Ascending aorta (tissue), 2 donors: ENCODE measurements at regions not wholly inside any gene's neighbourhood (a gene's known extent, or its start where the extent isn't known, plus 50 kb on each side); places are given as distances from the start of the nearest gene placed in this dataset.

ENCODE experiments used
- DNase-seq, 2 donors: peaks; one replicate each; pipeline ENCODE4 v3.0.0-alpha.2; 2019; ENCODE audit warnings: low spot score in 2 of 2
- H3K27ac ChIP-seq, 2 donors: fragments of 200-600 bp; sonication (generic); one replicate each; pipeline ENCODE4 v1.5.1; 2016 to 2017; ENCODE audit warnings: mild to moderate bottlenecking in 1 of 2
- H3K27me3 ChIP-seq: fragments of 200-600 bp; sonication (generic); one replicate; pipeline ENCODE4 v1.5.1; 2017
- H3K36me3 ChIP-seq, 2 donors: fragments of 200-600 bp; sonication (generic); one replicate each; pipeline ENCODE4 v1.5.1; 2016
- H3K4me1 ChIP-seq, 2 donors: fragments of 200-600 bp; sonication (generic); one replicate each; pipeline ENCODE4 v1.5.1; 2016 to 2017; ENCODE audit warnings: mild to moderate bottlenecking in 1 of 2
- H3K4me3 ChIP-seq, 2 donors: fragments of 200-600 bp; sonication (generic); one replicate each; pipeline ENCODE4 v1.5.1; 2016 to 2017; ENCODE audit warnings: mild to moderate bottlenecking in 1 of 2
- H3K9me3 ChIP-seq, 2 donors: fragments of 200-600 bp; sonication (generic); one replicate each; pipeline ENCODE4 v1.5.1; 2016
- CTCF ChIP-seq, 3 experiments: fragments of 200-600 bp in 2 of 3; fragments of 450-650 bp in 1 of 3; sonication (generic) in 2 of 3; IDR thresholded peaks; one replicate each; pipeline ENCODE4 v1.5.1; 2016 to 2019; ENCODE audit warnings: antibody characterized with exemption in 3 of 3, mild to moderate bottlenecking in 1 of 3, moderate library complexity in 1 of 3
- intact Hi-C: fragments of 100-400 bp; cut with DNase I; formaldehyde crosslinking; loops from one replicate; pipeline ENCODE4 v1.15.1; 2023

GRCh38 chr1:83033682-83034081 is 965.2 kb downstream of the TTLL7 start:
- H3K27me3 ChIP-seq: no peaks in the 10 kb centered on the region
- H3K4me1 ChIP-seq: no peaks in the 10 kb centered on the region
- DNase-seq: no peak
- no peak overlapping the region for H3K27ac ChIP-seq
- TF ChIP-seq CTCF (IDR thresholded peaks at IDR 0.05): no peak
- no peaks in the 10 kb centered on the region for H3K36me3 ChIP-seq
- H3K9me3 ChIP-seq: no peaks in the 10 kb centered on the region
- no peak overlapping the region for H3K4me3 ChIP-seq
- intact Hi-C loops: no loop called here

- no peak for DNase-seq
- intact Hi-C loops: no loop called here
- Histone ChIP-seq H3K9me3 (no peaks in the 10 kb centered on the region), H3K4me3 (no peak overlapping the region), H3K36me3 (no peaks in the 10 kb centered on the region), H3K4me1 (no peaks in the 10 kb centered on the region), H3K27me3 (no peaks in the 10 kb centered on the region), H3K27ac (no peak overlapping the region)
- TF ChIP-seq CTCF (IDR thresholded peaks at IDR 0.05): no peak
Observed at GRCh38 chr1:83029916-83030315, 969.0 kb downstream of the TTLL7 start.

GRCh38 chr1:83029050-83029449 is 969.9 kb downstream of the TTLL7 start:
- Histone ChIP-seq H3K4me1 (no peaks in the 10 kb centered on the region), H3K36me3 (no peaks in the 10 kb centered on the region), H3K4me3 (no peak overlapping the region), H3K27me3 (no peaks in the 10 kb centered on the region), H3K27ac (no peak overlapping the region), H3K9me3 (no peaks in the 10 kb centered on the region)
- intact Hi-C loops: no loop called here
- no peak for TF ChIP-seq CTCF (IDR thresholded peaks at IDR 0.05)
- DNase-seq: no peak

- H3K36me3 ChIP-seq: no peaks in the 10 kb centered on the region
- intact Hi-C loops: no loop called here
- H3K27ac ChIP-seq: no peak overlapping the region
- H3K9me3 ChIP-seq: no peaks in the 10 kb centered on the region
- no peak for TF ChIP-seq CTCF (IDR thresholded peaks at IDR 0.05)
- H3K4me3 ChIP-seq: no peak overlapping the region
- no peaks in the 10 kb centered on the region for H3K27me3 ChIP-seq
- H3K4me1 ChIP-seq: no peaks in the 10 kb centered on the region
- DNase-seq: no peak
Observed at GRCh38 chr1:83028467-83028866, 970.5 kb downstream of the TTLL7 start.

GRCh38 chr1:83027511-83027910 is 971.4 kb downstream of the TTLL7 start:
- DNase-seq: no peak
- no peaks in the 10 kb centered on the region for H3K4me1 ChIP-seq
- no peak overlapping the region for H3K4me3 ChIP-seq
- no peak for TF ChIP-seq CTCF (IDR thresholded peaks at IDR 0.05)
- no peaks in the 10 kb centered on the region for H3K36me3 ChIP-seq
- intact Hi-C loops: no loop called here
- no peaks in the 10 kb centered on the region for H3K27me3 ChIP-seq
- no peak overlapping the region for H3K27ac ChIP-seq
- no peaks in the 10 kb centered on the region for H3K9me3 ChIP-seq

- H3K4me3 ChIP-seq: no peak overlapping the region
- no peak for TF ChIP-seq CTCF (IDR thresholded peaks at IDR 0.05)
- no peaks in the 10 kb centered on the region for H3K9me3 ChIP-seq
- no peak overlapping the region for H3K27ac ChIP-seq
- no peaks in the 10 kb centered on the region for H3K4me1 ChIP-seq
- no peaks in the 10 kb centered on the region for H3K27me3 ChIP-seq
- no peak for DNase-seq
- intact Hi-C loops: no loop called here
- no peaks in the 10 kb centered on the region for H3K36me3 ChIP-seq
Observed at GRCh38 chr1:83026745-83027144, 972.2 kb downstream of the TTLL7 start.
